ENCODE measurements at regions not wholly inside any gene's neighbourhood (a gene's known extent, or its start where the extent isn't known, plus 50 kb on each side); places are given as distances from the start of the nearest gene placed in this dataset.
A peak's percentile ranks its signal among the peaks of the same experiment; 100 is the strongest.

- DNase-seq (ENCODE audit: low spot score), result no peak
These were observed 260.7 kb downstream of the KLF6 start for GRCh38 chr10:3524086-3524960.

- DNase-seq (ENCODE audit: low spot score), result peak; percentile 26
These were observed 261.5 kb downstream of the KLF6 start for GRCh38 chr10:3523309-3524050.

- DNase-seq (ENCODE audit: low spot score), result no peak
These were observed 268.1 kb downstream of the KLF6 start for GRCh38 chr10:3516923-3517255.

GRCh38 chr10:3516234-3516922 lies 268.6 kb downstream of the KLF6 start:
- no peak for DNase-seq (ENCODE audit: low spot score)

- peak; percentile 69 for DNase-seq (ENCODE audit: low spot score)
These were observed 270.3 kb downstream of the KLF6 start for GRCh38 chr10:3514691-3515090.

GRCh38 chr10:3512263-3512662 lies 272.7 kb downstream of the KLF6 start:
- DNase-seq (ENCODE audit: low spot score), result peak; percentile 69

GRCh38 chr10:3511483-3511882 lies 273.5 kb downstream of the KLF6 start:
- DNase-seq (ENCODE audit: low spot score), result peak; percentile 30

- DNase-seq (ENCODE audit: low spot score), result no peak
These were observed 274.3 kb downstream of the KLF6 start for GRCh38 chr10:3510741-3511140.

GRCh38 chr10:3509355-3509754 lies 275.7 kb downstream of the KLF6 start:
- DNase-seq (ENCODE audit: low spot score), result no peak

GRCh38 chr10:3503299-3503698 lies 281.7 kb downstream of the KLF6 start:
- DNase-seq (ENCODE audit: low spot score), result peak; percentile 62

GRCh38 chr10:3502673-3503072 lies 282.3 kb downstream of the KLF6 start:
- no peak for DNase-seq (ENCODE audit: low spot score)

GRCh38 chr10:3500408-3500856 lies 284.6 kb downstream of the KLF6 start:
- peak; percentile 87 for DNase-seq (ENCODE audit: low spot score)

GRCh38 chr10:3499120-3499519 lies 285.9 kb downstream of the KLF6 start:
- DNase-seq (ENCODE audit: low spot score), result no peak

- DNase-seq (ENCODE audit: low spot score), result no peak
These were observed 287.4 kb downstream of the KLF6 start for GRCh38 chr10:3497581-3497980.

GRCh38 chr10:3496138-3496537 lies 288.9 kb downstream of the KLF6 start:
- DNase-seq (ENCODE audit: low spot score), result peak; percentile 45

- peak; percentile 41 for DNase-seq (ENCODE audit: low spot score)
These were observed 289.7 kb downstream of the KLF6 start for GRCh38 chr10:3495281-3495680.

GRCh38 chr10:3494838-3495230 lies 290.2 kb downstream of the KLF6 start:
- DNase-seq (ENCODE audit: low spot score), result no peak

- peak; percentile 84 for DNase-seq (ENCODE audit: low spot score)
These were observed 290.7 kb downstream of the KLF6 start for GRCh38 chr10:3494131-3494837.

- no peak for DNase-seq (ENCODE audit: low spot score)
These were observed 291.4 kb downstream of the KLF6 start for GRCh38 chr10:3493621-3494020.

- DNase-seq (ENCODE audit: low spot score), result no peak
These were observed 293.4 kb downstream of the KLF6 start for GRCh38 chr10:3491571-3491970.

GRCh38 chr10:3487228-3487627 lies 297.8 kb downstream of the KLF6 start:
- DNase-seq (ENCODE audit: low spot score), result no peak

Measured in mesenteric fat pad (tissue), 1 donor.